H1 (cell line): ENCODE measurements at regions not wholly inside any gene's neighbourhood (a gene's known extent, or its start where the extent isn't known, plus 50 kb on each side); places are given as distances from the start of the nearest gene placed in this dataset.

ENCODE experiments used
- CHD7 ChIP-seq: fragments of 300-600 bp; sonication (generic); IDR thresholded peaks from 2 replicates; pipeline ENCODE4 v1.7.1; 2012; ENCODE audit warnings: low read length, moderate library complexity, mild to moderate bottlenecking, inconsistent platforms; ENCODE audit not compliant: insufficient replicate concordance
- SIX5 ChIP-seq: IDR thresholded peaks from 2 replicates; pipeline ENCODE4 v1.6.1; 2011; ENCODE audit warnings: mild to moderate bottlenecking, low read depth, low read length
- TBP ChIP-seq: IDR thresholded peaks from 2 replicates; pipeline ENCODE4 v1.6.1; 2011; ENCODE audit warnings: low read depth, low read length, improper control_type of control experiment

DNA sequence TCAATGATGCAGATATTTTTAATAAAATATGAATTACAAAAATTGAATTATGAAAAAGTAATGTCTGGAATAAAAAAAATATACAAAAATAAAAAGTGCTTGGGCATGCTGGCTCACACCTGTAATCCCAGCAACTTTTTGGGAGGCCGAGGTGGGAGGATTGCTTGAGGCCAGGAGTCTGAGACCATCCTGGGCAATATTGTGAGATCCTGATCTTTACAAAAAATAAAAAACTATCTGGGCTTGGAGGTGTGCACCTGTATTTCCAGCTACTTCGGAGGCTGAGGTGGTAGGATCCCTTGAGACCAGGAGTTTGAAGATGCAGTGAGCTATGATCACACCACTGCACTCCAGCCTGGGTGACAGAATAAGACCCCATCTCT is 141.8 kb downstream of the NPIPB5 start (continued):
- no peak for TF ChIP-seq CHD7
- TF ChIP-seq SIX5, result no peak
- no peak for TF ChIP-seq TBP
